Panc1 (cell line): ENCODE measurements at regions not wholly inside any gene's neighbourhood (a gene's known extent, or its start where the extent isn't known, plus 50 kb on each side); places are given as distances from the start of the nearest gene placed in this dataset.

Experiments
- CTCF ChIP-seq: fragments of 450-650 bp; IDR thresholded peaks from 2 replicates; pipeline ENCODE4 v1.5.1; 2017; ENCODE audit warnings: mild to moderate bottlenecking
- POLR2AphosphoS5 ChIP-seq: IDR thresholded peaks from 2 replicates; pipeline ENCODE4 v1.6.1; 2012; ENCODE audit warnings: mild to moderate bottlenecking, low read depth, low read length, moderate library complexity
- REST ChIP-seq, 2 experiments: IDR thresholded peaks; 2 replicates each; pipeline ENCODE4 v1.6.1; 2011 to 2012; ENCODE audit warnings: low read depth in 2 of 2, control low read depth in 1 of 2, low read length in 1 of 2, mild to moderate bottlenecking in 1 of 2, moderate library complexity in 1 of 2; ENCODE audit not compliant: insufficient read depth in 1 of 2
- SIN3A ChIP-seq: IDR thresholded peaks from 2 replicates; pipeline ENCODE4 v1.6.1; 2012; ENCODE audit warnings: low read depth, mild to moderate bottlenecking, low read length, moderate library complexity, borderline replicate concordance; ENCODE audit not compliant: insufficient read depth

DNA sequence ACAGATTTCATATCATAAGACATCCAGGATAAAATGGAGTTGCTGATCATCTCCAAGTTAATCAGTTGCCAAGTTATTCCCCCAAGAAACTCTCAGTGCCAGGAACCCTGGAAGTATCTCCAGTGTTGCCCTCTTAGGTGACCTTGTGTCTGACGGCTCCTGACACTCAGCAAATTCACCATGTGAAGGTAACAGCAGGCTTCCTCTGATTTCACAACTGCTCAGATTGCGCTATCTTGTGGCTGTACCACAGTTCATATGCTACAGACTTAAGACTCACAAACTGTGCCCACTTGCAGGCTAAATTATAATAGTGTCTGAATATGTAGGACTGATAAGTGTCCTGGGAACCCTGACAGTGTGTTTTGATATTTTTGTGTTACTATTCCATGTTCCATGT lies 186.6 kb upstream of the OPRM1 start:
- no peak for TF ChIP-seq CTCF
- TF ChIP-seq REST (IDR thresholded peaks at IDR 0.05; ENCODE audit: insufficient read depth in 1 of 2, low read depth in 2 of 2, low read length in 1 of 2) = no peak
- no peak for TF ChIP-seq POLR2AphosphoS5
- no peak for TF ChIP-seq SIN3A
